ENCODE measurements at regions not wholly inside any gene's neighbourhood (a gene's known extent, or its start where the extent isn't known, plus 50 kb on each side); places are given as distances from the start of the nearest gene placed in this dataset.
"Not testable (repeated sequence)": the region's sequence is repeated elsewhere in the genome, so short reads cannot be mapped to it uniquely, and the experiment has no call there.

DNA sequence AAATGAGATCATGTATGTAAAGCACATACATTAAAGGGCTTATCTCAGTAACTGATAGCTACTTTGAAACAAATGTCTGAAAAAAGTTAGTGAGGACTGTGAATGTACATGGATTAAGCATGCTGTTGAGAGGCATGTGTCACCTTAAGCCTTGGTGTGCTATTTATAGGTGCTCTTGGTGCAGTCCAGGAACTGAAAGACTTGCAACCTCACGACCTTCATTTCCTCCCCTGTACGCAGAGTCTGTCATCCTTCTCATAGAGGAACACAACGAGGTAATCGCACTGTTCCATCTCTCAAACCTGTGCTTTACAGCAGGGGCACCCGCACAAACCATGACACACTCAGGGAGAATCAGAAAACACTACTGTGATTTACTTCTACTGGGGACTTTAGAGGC, 65.6 kb downstream of the UFM1 start:
- peak; percentile 22 for DNase-seq

DNA sequence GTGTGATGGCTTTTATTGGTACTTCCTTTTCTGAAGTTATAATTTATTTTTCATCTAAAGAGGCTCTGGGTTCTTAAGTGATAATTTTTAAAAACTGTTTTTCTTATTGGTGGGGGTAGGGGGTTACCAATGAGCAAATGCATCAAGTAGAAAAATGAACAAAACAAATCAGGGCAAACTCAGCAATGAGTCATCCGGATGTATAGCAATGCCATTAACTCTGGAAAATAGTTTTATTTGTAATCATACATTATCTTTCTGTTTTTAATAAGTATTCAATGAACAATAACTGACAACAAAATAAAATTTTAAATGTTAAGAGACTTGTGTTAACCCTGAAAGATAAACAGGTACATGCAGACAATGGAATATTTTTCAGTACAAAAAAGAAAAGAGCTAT, 67.6 kb downstream of the UFM1 start:
- no peak for DNase-seq

DNA sequence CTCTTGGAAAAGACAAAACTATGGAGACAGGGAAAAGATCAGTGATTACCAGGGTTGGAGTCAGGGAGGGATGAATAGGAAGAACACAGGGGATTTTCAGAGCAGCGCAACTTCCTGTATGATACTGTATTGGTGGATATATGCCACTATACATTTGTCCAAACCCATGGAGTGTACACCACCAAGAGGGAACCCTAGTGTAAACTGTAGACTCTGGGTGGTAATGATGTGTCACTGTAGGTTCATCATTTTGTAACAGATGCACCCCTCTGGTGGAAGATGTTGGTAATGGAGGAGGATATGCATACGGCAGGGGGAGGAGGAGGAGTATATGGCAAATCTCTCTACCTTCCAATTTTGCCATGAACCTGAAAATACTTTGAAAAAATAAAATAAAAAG, 68.1 kb downstream of the UFM1 start:
- peak; percentile 45 for DNase-seq

DNA sequence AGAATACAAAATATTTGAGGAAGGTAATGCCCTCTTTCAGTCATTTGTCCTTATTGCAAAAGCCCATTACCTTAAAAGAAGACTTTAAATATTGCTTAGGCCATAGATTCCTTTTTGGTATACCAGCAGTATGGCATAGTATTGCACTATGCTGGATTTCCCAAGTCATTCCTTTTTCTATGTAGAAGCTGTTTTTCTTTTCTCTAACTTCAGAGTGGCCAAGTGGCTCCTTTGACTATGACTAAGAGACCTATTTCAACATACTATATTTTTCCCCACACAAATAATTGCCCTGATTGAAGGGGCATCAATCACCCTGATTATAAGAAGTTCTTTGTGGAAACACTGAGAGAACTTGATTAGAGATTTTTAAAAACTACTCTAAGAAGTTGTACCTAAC, 68.6 kb downstream of the UFM1 start:
- DNase-seq: no peak

DNA sequence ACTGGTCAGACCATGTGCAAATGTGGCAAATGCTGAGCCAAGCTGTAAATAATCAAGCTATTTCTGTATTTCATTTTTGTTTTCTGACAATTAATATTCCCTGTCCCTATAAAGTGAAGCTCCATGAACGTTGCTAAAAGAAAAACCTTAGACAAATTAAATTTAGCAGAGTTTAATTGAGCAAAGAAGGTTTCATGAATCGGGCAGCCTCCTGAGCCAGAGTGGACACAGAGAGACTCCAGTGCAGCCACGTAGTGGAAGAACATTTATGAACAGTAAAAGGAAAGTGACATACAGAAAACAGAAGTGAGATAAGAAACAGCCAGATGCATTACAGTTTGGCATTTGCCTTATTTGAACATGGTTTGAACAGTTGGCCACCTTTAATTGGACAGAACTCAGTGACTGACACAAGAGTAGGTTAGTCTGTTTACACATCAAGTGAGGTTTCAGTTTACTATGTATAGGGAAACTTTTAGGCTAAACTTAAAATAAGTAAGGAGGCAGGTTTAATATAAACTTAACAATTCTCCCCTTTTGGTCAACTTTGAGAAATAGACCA, 69.7 kb downstream of the UFM1 start:
- no peak for DNase-seq

DNA sequence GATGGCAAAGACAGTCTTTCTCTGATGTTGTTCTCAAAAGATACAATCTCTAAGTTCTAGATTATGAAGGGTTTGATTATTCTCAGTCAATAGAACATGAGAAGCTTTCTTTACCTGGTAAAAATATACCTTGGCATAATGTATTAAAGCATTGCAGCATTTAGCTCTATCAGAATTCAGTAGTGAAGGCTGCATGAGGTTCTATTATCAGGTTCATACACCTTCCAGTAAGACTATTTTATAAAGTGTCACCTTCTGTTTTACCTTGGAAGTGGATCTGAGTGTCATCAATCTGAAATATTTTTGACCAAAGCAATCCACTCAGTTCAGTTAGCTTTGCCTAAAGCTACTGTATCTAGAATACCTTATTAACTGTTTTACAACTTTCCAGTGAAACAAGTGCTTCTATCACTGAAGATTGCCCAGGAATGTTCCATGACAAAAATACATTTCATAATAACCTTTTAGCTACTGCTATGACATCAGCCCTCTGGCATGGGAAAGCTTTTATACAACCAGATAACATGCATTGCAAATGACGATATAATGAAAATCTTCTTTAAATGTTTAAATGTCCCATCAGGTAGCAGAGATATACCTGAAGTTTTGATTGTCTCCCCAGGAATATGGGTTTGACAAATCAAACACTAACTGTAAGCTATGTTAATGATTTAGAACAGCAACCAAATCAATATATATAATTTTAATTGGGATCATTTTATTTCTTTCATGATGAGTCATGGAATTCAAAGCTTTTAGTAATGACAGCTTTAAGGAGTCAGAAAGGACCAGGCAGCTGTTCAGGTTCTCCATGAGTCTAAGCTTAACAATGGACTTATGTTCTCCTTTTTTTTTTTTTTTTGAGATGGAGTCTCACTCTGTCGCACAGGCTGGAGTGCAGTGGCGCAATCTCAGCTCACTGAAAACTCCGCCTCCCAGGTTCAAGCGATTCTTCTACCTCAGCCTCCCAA, 72.2 kb downstream of the UFM1 start:
- DNase-seq: no peak

DNA sequence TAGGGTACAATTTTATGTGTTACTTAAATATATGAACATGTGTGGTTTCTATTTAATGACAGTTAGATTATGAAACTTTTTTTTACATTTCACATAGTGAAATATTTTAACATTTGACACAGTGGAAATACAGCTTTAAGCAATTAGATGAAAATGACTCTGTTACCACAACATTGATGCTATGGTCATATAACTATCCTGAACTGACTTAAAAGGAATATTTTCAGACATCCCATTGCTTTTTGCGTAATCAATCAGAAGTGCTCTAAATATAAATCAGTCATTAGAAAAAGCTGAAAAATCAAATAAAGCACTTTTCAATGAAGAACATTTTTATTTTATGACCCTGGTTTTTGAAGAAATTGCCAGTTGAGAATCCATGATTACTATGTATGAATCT, 80.3 kb downstream of the UFM1 start:
- DNase-seq: no peak

DNA sequence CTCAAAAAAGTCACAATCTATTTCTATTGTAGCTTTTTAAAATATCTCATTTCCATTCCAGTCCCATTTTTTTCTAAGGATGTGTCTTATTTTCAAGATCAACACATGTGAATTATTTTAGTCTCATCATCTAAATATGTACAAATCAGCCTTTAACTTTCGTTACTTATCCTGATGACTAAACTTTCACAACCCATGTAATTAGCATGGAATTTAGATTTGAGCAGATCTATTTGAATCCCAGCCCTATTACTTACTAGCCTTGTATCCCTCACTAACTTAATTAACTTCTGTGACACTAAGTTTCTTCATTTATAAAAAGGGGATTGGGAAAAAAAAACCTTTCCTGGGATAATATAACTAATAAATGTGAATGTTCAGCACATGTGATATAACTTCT, 81.1 kb downstream of the UFM1 start:
- DNase-seq: no peak

DNA sequence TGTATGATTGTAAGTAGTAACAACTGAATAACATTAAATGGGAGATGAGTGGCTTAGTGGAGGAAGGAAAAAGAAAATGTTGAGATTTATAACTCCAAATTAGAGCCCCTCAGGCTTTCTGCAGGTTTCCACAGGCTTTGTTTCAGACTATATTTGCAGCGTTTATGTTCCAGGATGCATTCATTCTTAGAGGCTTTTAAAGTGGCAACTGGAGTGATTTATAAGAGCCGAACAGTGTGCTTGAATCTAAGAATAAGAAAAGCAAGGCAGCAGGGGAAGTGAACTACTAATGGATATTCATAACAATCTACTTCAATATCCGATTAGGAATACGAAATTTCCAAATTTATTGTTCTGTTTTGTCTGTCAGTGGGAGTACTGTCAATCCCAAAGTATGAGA, 91.0 kb downstream of the UFM1 start:
- peak; percentile 1 for DNase-seq

DNA sequence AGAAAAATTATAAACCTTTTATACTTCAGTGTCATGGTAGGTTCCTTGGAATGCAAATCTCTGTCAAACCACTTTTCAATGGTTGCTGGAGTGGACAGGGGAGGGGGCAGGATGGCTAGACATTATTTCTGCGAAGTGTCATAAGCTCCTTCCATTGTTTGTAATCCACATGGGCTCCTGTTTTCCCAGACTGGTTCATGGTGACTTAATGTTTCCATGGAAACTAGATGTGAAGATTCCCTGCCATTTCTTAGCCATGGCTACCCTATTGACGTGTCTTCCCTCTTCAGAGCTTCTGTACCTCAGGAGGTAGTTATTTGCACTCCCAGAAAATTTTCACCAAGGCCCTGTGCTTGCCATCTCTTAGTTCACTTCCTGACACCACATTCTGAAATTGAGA, 95.3 kb downstream of the UFM1 start:
- no peak for DNase-seq

DNA sequence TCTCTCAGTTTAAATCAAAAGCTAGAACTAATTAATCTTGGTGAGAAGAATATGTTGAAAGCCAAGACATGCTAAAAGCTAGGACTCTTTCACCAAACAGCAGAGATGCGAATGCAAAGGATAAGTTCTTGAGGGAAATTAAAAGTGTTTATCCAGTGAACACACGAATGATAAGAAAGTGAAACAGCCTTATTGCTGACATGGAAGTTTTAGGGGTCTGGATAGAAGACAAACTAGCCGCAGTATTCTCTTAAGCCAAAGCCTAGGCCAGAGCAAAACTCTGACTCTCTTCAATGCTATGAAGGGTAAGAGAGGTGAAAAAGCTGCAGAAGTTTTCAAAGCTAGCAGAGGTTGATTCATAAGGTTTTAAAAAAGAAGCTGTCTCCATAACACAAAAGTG, 103.0 kb downstream of the UFM1 start:
- DNase-seq: no peak

DNA sequence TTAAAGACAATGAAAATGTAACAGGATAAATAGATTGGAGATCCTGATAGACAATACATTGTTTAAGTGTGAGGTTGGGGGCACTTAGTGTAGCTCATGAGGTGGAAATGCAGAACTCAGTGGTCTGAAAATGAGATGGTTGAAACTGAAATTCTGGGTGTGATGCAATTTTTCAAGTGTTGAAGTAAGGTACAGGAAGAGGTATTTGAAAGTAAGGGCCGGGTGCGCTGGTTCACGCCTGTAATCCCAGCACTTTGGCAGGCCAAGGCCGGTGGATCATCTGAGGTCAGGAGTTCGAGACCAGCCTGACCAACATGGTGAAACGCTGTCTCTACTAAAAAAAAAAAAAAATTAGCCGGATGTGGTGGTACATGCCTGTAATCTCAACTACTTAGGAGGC, 113.0 kb downstream of the UFM1 start:
- DNase-seq: no peak

DNA sequence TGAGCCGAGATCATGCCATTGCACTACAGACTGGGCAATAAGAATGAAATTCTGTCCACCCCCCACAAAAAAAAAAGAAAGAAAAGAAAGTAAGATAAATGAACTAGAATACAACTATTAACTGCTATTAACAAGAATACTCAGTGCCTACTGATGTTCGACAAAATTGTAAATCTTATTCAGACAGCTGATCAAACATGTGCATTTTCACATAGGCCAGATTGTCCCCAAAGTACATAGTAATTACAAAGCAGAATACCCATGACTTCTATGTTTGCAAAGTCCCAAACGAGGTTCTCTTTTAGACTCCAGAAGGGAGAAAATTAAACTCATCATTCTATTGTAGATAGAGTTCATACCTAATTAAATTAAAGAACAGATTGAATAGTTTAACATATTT, 113.4 kb downstream of the UFM1 start:
- DNase-seq: peak; percentile 81

DNA sequence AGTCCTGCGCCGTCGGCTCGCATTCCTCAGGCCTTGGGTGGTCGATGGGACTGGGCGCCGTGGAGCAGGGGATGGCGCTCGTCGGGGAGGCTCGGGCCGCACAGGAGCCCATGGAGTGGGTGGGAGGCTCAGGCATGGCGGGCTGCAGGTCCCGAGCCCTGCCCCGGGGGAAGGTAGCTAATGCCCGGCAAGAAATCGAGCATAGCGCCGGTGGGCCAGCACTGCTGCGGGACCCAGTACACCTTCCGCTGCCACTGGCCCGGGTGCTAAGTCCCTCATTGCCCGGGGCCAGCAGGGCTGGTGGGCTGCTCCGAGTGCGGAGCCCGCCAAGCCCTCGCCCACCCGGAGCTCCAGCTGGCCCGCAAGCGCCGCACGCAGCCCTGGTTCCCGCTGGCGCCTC, 122.8 kb downstream of the UFM1 start:
- not testable (repeated sequence) for DNase-seq

DNA sequence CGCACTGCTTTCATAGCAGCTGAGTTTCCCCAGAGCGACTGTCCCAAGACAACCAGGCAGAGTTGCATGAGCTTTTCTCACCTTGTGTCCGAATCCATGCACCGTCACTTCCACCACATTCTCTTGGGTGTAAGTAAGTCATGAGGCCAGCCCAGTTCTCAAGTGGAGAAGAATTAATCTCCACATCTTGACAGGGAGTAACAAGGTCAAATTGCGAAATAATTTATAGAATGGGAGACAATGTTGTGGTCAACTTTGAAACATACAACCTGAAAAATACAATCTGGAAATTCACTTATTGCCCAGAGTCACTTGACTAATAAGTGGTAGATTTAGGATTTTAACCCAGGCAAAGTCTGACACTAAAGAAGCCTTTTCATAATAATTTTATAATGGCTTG, 123.7 kb downstream of the UFM1 start:
- DNase-seq: no peak

DNA sequence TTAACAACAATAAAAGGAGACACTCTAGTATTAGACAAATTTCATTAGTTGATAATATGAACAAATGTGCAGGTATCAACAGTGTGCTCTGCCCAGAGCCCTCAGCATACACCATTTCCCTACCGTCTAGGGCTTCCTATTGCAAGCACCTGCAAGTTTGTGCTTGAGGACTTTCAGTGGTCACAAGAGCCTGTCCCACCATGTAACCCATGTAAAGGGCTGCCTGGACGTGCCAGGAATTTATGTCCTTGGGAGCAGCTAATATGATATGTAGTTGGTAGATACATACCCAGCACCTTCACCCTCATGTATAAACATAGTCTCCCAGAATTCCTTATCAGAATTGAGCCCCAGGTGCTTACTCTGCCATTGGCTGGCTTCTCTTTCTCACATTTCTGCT, 128.0 kb downstream of the UFM1 start:
- no peak for DNase-seq

DNA sequence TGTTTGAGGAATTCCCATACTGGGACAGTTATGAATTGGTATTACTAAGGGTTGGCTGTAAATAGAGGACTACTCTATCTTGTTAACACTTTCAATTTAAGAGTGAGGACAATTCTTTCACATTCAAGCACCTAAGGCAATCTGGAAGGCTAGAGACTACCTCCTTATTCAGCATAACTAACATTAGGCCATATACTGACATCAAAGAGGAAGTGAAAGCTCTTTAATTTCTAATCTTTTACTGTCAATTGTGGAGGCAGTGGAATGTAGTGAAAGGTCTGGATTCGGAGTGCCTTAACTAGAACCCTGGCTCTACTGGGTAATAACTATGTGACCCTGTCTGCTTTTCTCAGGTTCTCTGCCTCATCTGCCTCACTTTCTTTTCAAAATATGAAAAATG, 134.0 kb downstream of the UFM1 start:
- no peak for DNase-seq

DNA sequence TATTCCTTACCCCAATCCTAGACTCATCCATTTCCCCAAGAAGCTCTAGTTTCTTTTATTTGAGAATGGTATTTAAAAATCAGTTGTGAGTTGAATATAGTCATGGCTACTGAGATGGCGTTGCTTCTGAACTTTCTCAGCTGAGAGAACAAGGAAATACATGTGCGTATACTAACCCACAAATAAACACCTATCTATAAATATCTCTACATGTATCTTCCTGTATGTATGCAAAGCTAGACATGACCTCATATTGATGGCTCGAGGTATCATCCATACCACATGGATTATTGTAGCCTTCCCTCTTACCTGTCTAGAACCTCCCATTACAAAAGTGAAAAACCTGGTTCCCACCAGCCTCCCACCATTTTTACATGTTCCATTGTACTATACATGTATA, 141.0 kb downstream of the UFM1 start:
- no peak for DNase-seq

DNA sequence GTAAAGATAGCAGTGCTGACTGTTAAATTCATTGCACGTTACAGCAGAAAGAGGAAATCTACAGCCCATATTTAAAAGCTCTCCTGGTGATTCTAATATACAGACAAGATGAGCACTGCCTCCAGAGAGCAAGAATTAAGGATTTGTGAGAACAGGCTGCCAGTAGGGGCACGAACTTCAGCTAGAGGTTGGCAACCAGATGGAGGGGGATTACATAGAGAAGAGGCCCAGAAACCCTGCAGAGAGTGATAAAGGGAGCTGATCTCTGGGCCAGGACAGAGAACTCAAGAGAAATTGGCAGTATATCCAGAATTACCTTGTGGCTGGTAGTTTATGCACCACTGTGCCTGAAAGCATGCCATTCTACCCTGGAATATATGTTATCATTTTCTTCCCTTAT, 144.8 kb downstream of the UFM1 start:
- peak; percentile 8 for DNase-seq

DNA sequence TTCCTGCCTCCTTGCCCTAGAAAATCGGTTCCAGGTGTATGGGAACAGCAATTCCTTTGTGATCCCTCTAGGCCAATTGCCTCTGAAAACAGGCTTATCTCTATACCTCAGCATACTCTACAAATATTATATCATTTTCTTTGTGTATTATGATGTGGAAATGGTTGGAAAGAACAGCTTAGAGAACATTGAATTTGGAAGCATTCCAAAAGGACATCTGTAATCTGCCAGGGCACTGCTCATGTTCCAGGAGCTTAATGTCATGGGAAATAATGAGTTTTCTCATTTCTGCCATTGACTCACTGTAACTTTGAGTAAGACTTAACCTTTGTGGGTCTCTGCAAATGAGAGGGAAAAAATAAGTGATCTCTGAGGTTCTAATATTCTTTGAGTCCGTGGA, 147.3 kb downstream of the UFM1 start:
- peak; percentile 32 for DNase-seq

DNA sequence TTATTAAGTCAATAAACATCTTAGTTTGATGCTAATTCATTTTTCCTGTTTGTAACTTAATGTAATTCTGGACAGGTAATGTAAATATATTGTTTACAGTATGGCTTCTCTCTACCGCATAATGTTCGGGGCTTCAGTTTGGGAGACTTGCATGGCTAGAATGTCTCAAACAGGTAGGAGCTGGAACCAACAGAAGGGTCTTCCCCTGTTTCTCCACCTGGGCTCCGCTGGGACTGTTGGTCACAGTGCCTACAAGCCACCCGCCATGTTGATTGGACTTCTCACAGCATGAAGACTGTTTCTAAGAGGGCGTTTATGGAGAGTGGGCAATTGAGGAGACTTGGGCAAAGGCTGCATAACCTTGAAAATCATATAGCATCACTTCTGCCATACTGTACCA, 148.6 kb downstream of the UFM1 start:
- DNase-seq: no peak

DNA sequence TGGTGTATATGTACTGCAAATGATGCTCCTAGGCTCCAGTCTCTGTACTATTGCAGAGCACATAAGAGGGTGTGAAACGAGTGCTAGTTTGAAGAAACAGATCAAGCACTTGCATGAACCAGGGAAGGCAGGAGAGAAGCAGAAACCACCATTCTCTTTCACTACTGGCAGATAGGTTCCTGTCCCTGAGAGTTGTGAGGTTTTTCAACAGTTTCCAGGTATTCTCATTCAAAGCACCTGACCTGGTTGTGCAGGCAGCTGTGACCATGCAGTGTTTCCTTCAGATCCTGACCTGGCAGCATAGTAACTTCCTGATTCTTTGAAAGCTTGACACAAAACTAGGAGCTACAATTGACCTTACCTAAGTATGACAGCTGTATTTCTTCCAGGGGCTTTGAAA, 164.9 kb downstream of the UFM1 start:
- DNase-seq: no peak

DNA sequence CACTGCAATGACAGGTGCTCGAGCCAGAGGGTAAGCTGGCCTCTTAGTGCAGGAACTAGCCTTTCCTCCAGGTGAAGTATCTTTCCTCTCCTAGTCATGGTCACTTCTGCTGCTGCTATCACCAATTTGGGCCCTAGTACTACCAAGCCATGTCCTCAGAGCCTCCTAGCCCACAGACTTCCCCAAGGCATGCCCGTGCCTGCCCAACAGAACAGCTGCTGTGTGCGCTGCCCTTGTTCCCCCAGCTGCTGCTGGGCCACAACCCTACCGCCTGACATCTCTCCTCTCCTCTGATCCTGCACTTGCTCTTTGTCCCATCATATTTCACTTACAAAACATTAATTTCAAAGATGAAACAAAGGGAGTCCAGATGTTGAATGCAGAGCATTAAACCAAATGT, 168.5 kb upstream of the FREM2 start:
- peak; percentile 77 for DNase-seq

DNA sequence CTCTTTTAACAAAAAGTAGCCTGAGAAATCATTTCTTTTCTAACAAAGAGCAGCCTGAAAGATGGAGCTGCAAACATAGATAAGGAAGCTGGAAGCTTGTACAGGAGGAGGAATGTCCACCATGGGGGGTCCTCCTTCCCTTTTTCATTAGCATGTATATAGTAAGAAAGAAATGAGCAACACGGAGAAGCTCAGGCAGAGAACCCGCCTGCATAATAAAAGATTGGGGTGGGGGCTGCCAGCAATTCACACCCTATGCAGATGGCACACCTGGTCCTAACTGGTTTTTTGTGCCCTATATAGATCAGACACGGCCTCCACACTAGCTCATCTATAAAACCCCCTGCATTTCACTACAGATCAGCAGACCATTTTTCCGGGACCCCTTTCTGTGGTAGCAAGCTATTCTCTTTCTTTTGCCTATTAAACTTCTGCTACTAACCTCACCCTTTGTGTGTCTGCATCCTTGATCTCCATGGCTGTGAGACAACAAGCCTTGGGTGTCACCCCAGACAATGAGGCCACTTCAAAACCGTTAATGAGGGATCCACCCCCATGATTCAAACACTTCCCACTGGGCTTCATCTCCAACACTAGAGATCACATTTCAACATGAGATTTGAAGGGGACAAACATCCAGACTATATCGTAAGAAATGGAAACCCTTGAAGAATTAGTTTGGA, 167.5 kb upstream of the FREM2 start:
- peak; percentile 57 for DNase-seq
